CD4-positive, alpha-beta T cell treated with Interleukin-15 for 4 hours (primary cell): ENCODE measurements at regions not wholly inside any gene's neighbourhood (a gene's known extent, or its start where the extent isn't known, plus 50 kb on each side); places are given as distances from the start of the nearest gene placed in this dataset.

Source experiments
- DNase-seq: peaks from one replicate; pipeline ENCODE4 v3.0.0-alpha.2; 2020; ENCODE audit warnings: low spot score

- DNase-seq = no peak
Observed at GRCh38 chr16:73448970-73449369, 401.0 kb upstream of the ZFHX3 start.

GRCh38 chr16:73447846-73448245, 399.9 kb upstream of the ZFHX3 start:
- DNase-seq = no peak

- DNase-seq = no peak
Observed at GRCh38 chr16:73434621-73435020, 386.7 kb upstream of the ZFHX3 start.

- DNase-seq = no peak
Observed at GRCh38 chr16:73433731-73434307, 385.9 kb upstream of the ZFHX3 start.

GRCh38 chr16:73432850-73433730, 385.2 kb upstream of the ZFHX3 start:
- no peak for DNase-seq

- no peak for DNase-seq
Observed at GRCh38 chr16:73430138-73430537, 382.2 kb upstream of the ZFHX3 start.

- DNase-seq = no peak
Observed at GRCh38 chr16:73428121-73428520, 380.2 kb upstream of the ZFHX3 start.

- no peak for DNase-seq
Observed at GRCh38 chr16:73427164-73427563, 379.2 kb upstream of the ZFHX3 start.

- DNase-seq = no peak
Observed at GRCh38 chr16:73426433-73427160, 378.7 kb upstream of the ZFHX3 start.

GRCh38 chr16:73420676-73421075, 372.7 kb upstream of the ZFHX3 start:
- DNase-seq = no peak

- DNase-seq = no peak
Observed at GRCh38 chr16:73420244-73420643, 372.3 kb upstream of the ZFHX3 start.

- no peak for DNase-seq
Observed at GRCh38 chr16:73418691-73419090, 370.8 kb upstream of the ZFHX3 start.

GRCh38 chr16:73418051-73418450, 370.1 kb upstream of the ZFHX3 start:
- no peak for DNase-seq

GRCh38 chr16:73415286-73415685, 367.4 kb upstream of the ZFHX3 start:
- DNase-seq = no peak

GRCh38 chr16:73414638-73415037, 366.7 kb upstream of the ZFHX3 start:
- no peak for DNase-seq

GRCh38 chr16:73413830-73414190, 365.9 kb upstream of the ZFHX3 start:
- no peak for DNase-seq

GRCh38 chr16:73413091-73413829, 365.3 kb upstream of the ZFHX3 start:
- DNase-seq = no peak

GRCh38 chr16:73412416-73412815, 364.5 kb upstream of the ZFHX3 start:
- no peak for DNase-seq

- DNase-seq = no peak
Observed at GRCh38 chr16:73408716-73409115, 360.8 kb upstream of the ZFHX3 start.

GRCh38 chr16:73408311-73408710, 360.4 kb upstream of the ZFHX3 start:
- DNase-seq = no peak

- no peak for DNase-seq
Observed at GRCh38 chr16:73405851-73406250, 357.9 kb upstream of the ZFHX3 start.

- DNase-seq = no peak
Observed at GRCh38 chr16:73404001-73404400, 356.1 kb upstream of the ZFHX3 start.
